ENCODE measurements at regions not wholly inside any gene's neighbourhood (a gene's known extent, or its start where the extent isn't known, plus 50 kb on each side); places are given as distances from the start of the nearest gene placed in this dataset.

DNA sequence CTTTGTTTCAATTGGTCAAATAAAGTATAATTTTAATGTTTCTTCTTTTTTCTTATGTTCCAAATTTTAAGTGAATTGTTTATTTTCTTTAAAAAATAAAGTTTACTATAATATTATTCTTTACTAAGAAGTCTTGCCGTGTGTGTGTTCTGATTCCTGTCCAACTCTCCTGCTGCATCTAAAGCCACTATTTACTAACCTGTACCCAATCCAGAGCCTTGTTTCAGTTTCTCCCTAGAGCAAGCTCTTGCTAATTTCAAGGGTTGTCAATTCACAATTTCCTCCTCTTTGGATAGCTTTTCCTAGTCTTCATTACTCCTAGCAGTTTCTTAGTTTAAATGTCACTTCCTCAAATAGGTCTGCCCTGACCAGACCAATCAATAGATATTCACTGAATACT lies 314.9 kb upstream of the SEMA3A start:
- no peak overlapping the region for H3K27ac ChIP-seq

DNA sequence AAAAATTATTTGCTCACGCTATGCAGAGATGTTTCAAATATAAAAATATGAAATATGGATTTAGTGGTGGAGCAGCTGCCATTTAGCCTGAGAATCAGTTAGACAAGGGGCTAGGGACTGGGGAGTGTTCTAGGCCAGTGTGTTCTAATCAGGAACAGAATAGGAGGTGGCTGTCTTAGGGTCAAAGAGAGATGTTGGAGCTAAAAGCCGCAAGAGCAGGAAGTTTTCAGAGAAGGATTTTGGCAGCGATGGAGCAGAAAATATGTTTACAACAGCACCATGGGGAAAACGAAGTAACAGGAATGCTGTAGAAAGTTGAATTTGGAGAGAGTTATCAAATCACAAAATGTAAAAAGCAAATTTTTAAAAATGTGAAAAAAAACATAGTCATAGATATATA lies 314.0 kb upstream of the SEMA3A start:
- no peak for DNase-seq (ENCODE audit: low spot score)
- Histone ChIP-seq H3K27ac (no peak overlapping the region), H3K4me3 (no peak overlapping the region)
- TF ChIP-seq, protein P1, sequence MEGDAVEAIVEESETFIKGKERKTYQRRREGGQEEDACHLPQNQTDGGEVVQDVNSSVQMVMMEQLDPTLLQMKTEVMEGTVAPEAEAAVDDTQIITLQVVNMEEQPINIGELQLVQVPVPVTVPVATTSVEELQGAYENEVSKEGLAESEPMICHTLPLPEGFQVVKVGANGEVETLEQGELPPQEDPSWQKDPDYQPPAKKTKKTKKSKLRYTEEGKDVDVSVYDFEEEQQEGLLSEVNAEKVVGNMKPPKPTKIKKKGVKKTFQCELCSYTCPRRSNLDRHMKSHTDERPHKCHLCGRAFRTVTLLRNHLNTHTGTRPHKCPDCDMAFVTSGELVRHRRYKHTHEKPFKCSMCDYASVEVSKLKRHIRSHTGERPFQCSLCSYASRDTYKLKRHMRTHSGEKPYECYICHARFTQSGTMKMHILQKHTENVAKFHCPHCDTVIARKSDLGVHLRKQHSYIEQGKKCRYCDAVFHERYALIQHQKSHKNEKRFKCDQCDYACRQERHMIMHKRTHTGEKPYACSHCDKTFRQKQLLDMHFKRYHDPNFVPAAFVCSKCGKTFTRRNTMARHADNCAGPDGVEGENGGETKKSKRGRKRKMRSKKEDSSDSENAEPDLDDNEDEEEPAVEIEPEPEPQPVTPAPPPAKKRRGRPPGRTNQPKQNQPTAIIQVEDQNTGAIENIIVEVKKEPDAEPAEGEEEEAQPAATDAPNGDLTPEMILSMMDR (IDR thresholded peaks at IDR 0.05), result no peak

More for the DNA sequence above, 314.9 kb upstream of the SEMA3A start:
- no peak for DNase-seq (ENCODE audit: low spot score)
- no peak overlapping the region for H3K4me3 ChIP-seq
- TF ChIP-seq, protein P1 (IDR thresholded peaks at IDR 0.05), result no peak

DNA sequence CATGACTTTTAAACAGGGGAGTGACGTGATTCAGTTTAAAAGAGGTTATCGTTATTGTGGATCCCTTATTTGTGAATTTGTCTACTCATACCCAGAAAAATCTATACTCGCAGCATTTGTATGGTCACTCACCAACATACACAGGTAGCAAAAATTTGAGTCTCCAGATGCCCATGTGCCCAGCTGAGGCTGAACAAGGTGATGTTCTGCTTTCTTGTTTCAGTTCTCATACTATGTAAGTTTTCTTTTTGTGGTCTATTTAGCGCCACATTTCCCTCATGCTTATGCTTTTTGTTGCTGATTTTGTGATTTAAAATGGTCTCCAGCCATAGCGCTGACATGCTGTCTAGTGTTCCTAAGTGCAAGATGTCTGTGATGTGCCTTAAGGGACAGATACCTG lies 312.9 kb upstream of the SEMA3A start:
- Histone ChIP-seq H3K27ac (no peak overlapping the region), H3K4me3 (no peak overlapping the region)
- TF ChIP-seq, protein P1 (IDR thresholded peaks at IDR 0.05), result no peak
- no peak for DNase-seq (ENCODE audit: low spot score)

DNA sequence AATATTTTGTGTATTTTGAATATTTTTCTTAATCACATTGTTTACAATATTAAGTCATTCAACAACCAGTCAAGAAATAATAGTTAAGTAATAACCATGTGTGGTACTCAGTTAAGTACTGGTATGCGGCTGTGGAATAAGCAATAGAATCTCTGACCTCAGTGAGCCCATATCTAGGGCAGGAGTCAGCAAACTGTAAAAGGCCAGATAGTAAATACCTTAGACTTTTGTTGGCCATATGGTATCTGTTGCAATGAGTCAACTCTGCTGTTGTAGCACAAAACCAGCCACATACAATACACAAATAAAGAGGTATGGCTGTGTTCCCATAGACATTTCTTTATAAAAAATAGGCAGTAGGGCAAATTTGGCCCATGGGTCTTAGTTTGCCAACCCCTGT lies 311.6 kb upstream of the SEMA3A start:
- H3K27ac ChIP-seq, result no peak overlapping the region
- no peak overlapping the region for H3K4me3 ChIP-seq
- DNase-seq (ENCODE audit: low spot score), result no peak
- TF ChIP-seq, protein P1 (IDR thresholded peaks at IDR 0.05), result no peak

DNA sequence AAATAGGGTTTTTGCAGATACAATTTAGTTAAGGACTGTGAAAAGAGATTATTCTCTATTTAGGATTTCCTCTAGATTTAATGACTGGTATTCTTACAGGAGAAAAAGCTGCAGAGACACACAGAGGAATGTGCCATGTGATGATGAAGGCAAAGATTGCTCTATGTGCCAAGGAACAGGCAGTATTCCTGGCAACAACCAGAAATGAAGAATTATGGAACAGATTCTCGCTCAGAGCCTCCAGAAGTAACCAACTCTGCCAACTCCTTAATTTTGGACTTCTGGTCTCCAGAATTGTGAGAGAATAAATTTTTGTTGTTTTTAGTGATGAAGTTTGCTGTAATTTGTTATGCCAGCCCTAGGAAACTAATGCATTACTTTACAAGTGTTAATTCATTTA lies 307.6 kb upstream of the SEMA3A start:
- DNase-seq (ENCODE audit: low spot score), result no peak
- TF ChIP-seq, protein P1 (IDR thresholded peaks at IDR 0.05), result no peak
- H3K4me3 ChIP-seq, result no peak overlapping the region
- H3K27ac ChIP-seq, result no peak overlapping the region

DNA sequence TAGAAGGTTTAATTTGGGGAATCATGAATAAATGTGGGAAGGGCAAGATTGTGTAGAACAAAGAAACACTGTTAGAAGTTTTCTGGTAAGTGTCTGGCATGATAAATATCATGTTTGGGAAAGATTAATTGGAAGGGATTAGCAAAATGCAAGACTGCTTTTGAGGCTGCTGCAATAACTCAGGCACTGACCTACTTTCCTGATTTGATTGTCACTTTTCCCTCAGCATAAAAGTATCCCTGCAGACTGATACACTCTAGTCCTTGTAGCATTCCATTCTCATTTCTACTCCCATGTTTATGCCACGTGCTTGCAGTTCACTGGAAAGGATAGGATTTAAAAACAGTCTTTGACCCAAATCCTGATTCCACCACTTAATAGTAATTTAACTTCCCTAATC lies 303.3 kb upstream of the SEMA3A start:
- H3K4me3 ChIP-seq, result no peak overlapping the region
- no peak overlapping the region for H3K27ac ChIP-seq
- TF ChIP-seq, protein P1 (IDR thresholded peaks at IDR 0.05), result no peak
- DNase-seq (ENCODE audit: low spot score), result no peak

DNA sequence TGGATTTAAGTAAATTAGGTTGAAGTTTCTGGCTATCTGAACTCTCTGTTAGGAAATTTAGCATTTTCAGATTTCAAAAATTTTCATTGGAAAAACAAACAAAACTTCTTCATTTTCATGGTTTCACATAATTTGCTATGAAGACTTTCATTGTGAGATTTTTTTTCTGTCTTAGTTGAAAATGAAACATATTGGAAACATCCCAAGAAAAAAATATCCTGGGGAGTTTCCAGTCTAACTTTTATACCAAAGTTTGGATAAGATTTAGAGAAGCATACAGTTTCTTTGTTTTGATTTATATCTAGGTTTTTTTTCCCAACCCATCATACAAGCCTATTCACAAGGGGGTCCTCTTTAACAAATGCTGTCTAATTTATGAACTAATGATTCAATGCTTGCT lies 300.5 kb upstream of the SEMA3A start:
- TF ChIP-seq, protein P1 (IDR thresholded peaks at IDR 0.05), result no peak
- DNase-seq (ENCODE audit: low spot score), result no peak
- H3K27ac ChIP-seq, result no peak overlapping the region
- H3K4me3 ChIP-seq, result no peak overlapping the region
